Transverse colon (tissue), 4 donors: ENCODE measurements at regions not wholly inside any gene's neighbourhood (a gene's known extent, or its start where the extent isn't known, plus 50 kb on each side); places are given as distances from the start of the nearest gene placed in this dataset.

Source experiments
- CTCF ChIP-seq, 5 experiments: fragments of 200-600 bp in 3 of 5; fragments of 450-650 bp in 2 of 5; sonication (generic) in 3 of 5; IDR thresholded peaks; 1 replicate in 2 of 5; 2 replicates in 3 of 5; pipeline ENCODE4 v1.5.1; 2016 to 2017; ENCODE audit warnings: antibody characterized with exemption in 5 of 5, inconsistent platforms in 3 of 5, mild to moderate bottlenecking in 2 of 5, moderate library complexity in 1 of 5
- POLR2AphosphoS5 ChIP-seq, 3 donors: sonication (generic); formaldehyde crosslinking; IDR thresholded peaks; one replicate each; pipeline ENCODE4 v1.6.1; 2016; ENCODE audit warnings: antibody characterized with exemption in 3 of 3

GRCh38 chr4:27524224-27524623 lies 663.6 kb downstream of the STIM2 start:
- TF ChIP-seq CTCF (IDR thresholded peaks at IDR 0.05) (no peak), POLR2AphosphoS5 (IDR thresholded peaks at IDR 0.05) (no peak)
